ENCODE measurements at regions not wholly inside any gene's neighbourhood (a gene's known extent, or its start where the extent isn't known, plus 50 kb on each side); places are given as distances from the start of the nearest gene placed in this dataset.
"Not testable (repeated sequence)": the region's sequence is repeated elsewhere in the genome, so short reads cannot be mapped to it uniquely, and the experiment has no call there.

- no peak for DNase-seq (ENCODE audit: low read depth in 2 of 3, low spot score in 1 of 3)
Observed at GRCh38 chr4:78691971-78692821, 84.0 kb upstream of the BMP2K start.

- no peak for DNase-seq (ENCODE audit: low read depth in 2 of 3, low spot score in 1 of 3)
Observed at GRCh38 chr4:78692822-78693170, 83.4 kb upstream of the BMP2K start.

- DNase-seq (ENCODE audit: low read depth in 2 of 3, low spot score in 1 of 3), result no peak
Observed at GRCh38 chr4:78693777-78694456, 82.2 kb upstream of the BMP2K start.

- DNase-seq (ENCODE audit: low read depth in 2 of 3, low spot score in 1 of 3), result no peak
Observed at GRCh38 chr4:78694457-78694787, 81.7 kb upstream of the BMP2K start.

- no peak for DNase-seq (ENCODE audit: low read depth in 2 of 3, low spot score in 1 of 3)
Observed at GRCh38 chr4:78695910-78696309, 80.2 kb upstream of the BMP2K start.

- no peak for DNase-seq (ENCODE audit: low read depth in 2 of 3, low spot score in 1 of 3)
Observed at GRCh38 chr4:78703079-78703478, 73.1 kb upstream of the BMP2K start.

- DNase-seq (ENCODE audit: low read depth in 2 of 3, low spot score in 1 of 3), result no peak
Observed at GRCh38 chr4:78704317-78704716, 71.8 kb upstream of the BMP2K start.

- no peak for DNase-seq (ENCODE audit: low read depth in 2 of 3, low spot score in 1 of 3)
Observed at GRCh38 chr4:78704981-78705683, 71.0 kb upstream of the BMP2K start.

GRCh38 chr4:78706302-78706701 lies 69.8 kb upstream of the BMP2K start:
- no peak for DNase-seq (ENCODE audit: low read depth in 2 of 3, low spot score in 1 of 3)

- DNase-seq (ENCODE audit: low read depth in 2 of 3, low spot score in 1 of 3), result no peak
Observed at GRCh38 chr4:78707268-78707667, 68.9 kb upstream of the BMP2K start.

- no peak for DNase-seq (ENCODE audit: low read depth in 2 of 3, low spot score in 1 of 3)
Observed at GRCh38 chr4:78707793-78708192, 68.4 kb upstream of the BMP2K start.

GRCh38 chr4:78710536-78710935 lies 65.6 kb upstream of the BMP2K start:
- DNase-seq (ENCODE audit: low read depth in 2 of 3, low spot score in 1 of 3), result no peak

- no peak for DNase-seq (ENCODE audit: low read depth in 2 of 3, low spot score in 1 of 3)
Observed at GRCh38 chr4:78711676-78712075, 64.5 kb upstream of the BMP2K start.

GRCh38 chr4:78714598-78714997 lies 61.6 kb upstream of the BMP2K start:
- DNase-seq (ENCODE audit: low read depth in 2 of 3, low spot score in 1 of 3), result not testable (repeated sequence)

- not testable (repeated sequence) for DNase-seq (ENCODE audit: low read depth in 2 of 3, low spot score in 1 of 3)
Observed at GRCh38 chr4:78715372-78715771, 60.8 kb upstream of the BMP2K start.

- not testable (repeated sequence) for DNase-seq (ENCODE audit: low read depth in 2 of 3, low spot score in 1 of 3)
Observed at GRCh38 chr4:78717712-78718111, 58.4 kb upstream of the BMP2K start.

GRCh38 chr4:78720204-78720603 lies 55.9 kb upstream of the BMP2K start:
- no peak for DNase-seq (ENCODE audit: low read depth in 2 of 3, low spot score in 1 of 3)

- DNase-seq (ENCODE audit: low read depth in 2 of 3, low spot score in 1 of 3), result peak in 2 of 3 donors; percentile 6 to 10
Observed at GRCh38 chr4:78720994-78721677, 55.0 kb upstream of the BMP2K start.

GRCh38 chr4:78721747-78722146 lies 54.4 kb upstream of the BMP2K start:
- no peak for DNase-seq (ENCODE audit: low read depth in 2 of 3, low spot score in 1 of 3)

- DNase-seq (ENCODE audit: low read depth in 2 of 3, low spot score in 1 of 3), result no peak
Observed at GRCh38 chr4:78722320-78722719, 53.8 kb upstream of the BMP2K start.

GRCh38 chr4:78722878-78723277 lies 53.3 kb upstream of the BMP2K start:
- no peak for DNase-seq (ENCODE audit: low read depth in 2 of 3, low spot score in 1 of 3)
